Adrenal gland (tissue), 9 donors: ENCODE measurements at regions not wholly inside any gene's neighbourhood (a gene's known extent, or its start where the extent isn't known, plus 50 kb on each side); places are given as distances from the start of the nearest gene placed in this dataset.
A peak's percentile ranks its signal among the peaks of the same experiment; 100 is the strongest.

Experiments used
- DNase-seq, 7 donors: peaks; one replicate each; pipeline ENCODE4 v3.0.0-alpha.2; 2019 to 2020
- H3K27ac ChIP-seq, 5 donors: fragments of 200-600 bp; sonication (generic) in 4 of 5; 1 replicate in 3 of 5; 2 replicates in 2 of 5; pipeline versions ENCODE4 v1.5.1 to v1.8.0; 2016 to 2020; ENCODE audit warnings: mild to moderate bottlenecking in 1 of 5
- H3K27me3 ChIP-seq: fragments of 200-600 bp; 2 replicates; pipeline ENCODE4 v1.8.0; 2021
- H3K36me3 ChIP-seq, 2 donors: fragments of 200-600 bp; replicated peaks in 1 of 2; 1 replicate in 1 of 2; 2 replicates in 1 of 2; pipeline versions ENCODE4 v1.5.1 to v1.8.0; 2018 to 2022
- H3K4me1 ChIP-seq, 2 donors: fragments of 200-600 bp; replicated peaks in 1 of 2; 1 replicate in 1 of 2; 2 replicates in 1 of 2; pipeline versions ENCODE4 v1.5.1 to v1.8.0; 2018 to 2021
- H3K4me3 ChIP-seq, 4 donors: fragments of 200-600 bp; sonication (generic) in 3 of 4; one replicate each; pipeline ENCODE4 v1.5.1; 2016 to 2018
- H3K9me3 ChIP-seq, 3 donors: fragments of 200-600 bp; sonication (generic) in 1 of 3; replicated peaks in 1 of 3; 1 replicate in 2 of 3; 2 replicates in 1 of 3; pipeline versions ENCODE4 v1.5.1 to v1.8.0; 2016 to 2021
- POLR2A ChIP-seq, 2 donors: fragments of 450-650 bp; IDR thresholded peaks; one replicate each; pipeline ENCODE4 v1.6.1; 2017; ENCODE audit warnings: antibody characterized with exemption in 2 of 2, mild to moderate bottlenecking in 2 of 2, moderate library complexity in 1 of 2
- WGBS, 4 donors: extraction: QIAGEN DNeasy Blood & Tissue Kit in 2 of 4; methylation state at CpG; one replicate each; pipeline versions ENCODE4 v1.1.5 to v1.1.7; 2013 to 2017; 5-methylcytosine and 5-hydroxymethylcytosine counted together
- intact Hi-C, 2 donors: fragments of 100-400 bp; cut with DNase I; formaldehyde crosslinking; loops; one replicate each; pipeline versions ENCODE4 v1.14.1 to v1.15.0; 2022 to 2023
- TF ChIP-seq, protein P1 (sequence below), 6 experiments: fragments of 450-650 bp in 4 of 6; fragments of 200-600 bp in 2 of 6; sonication (generic) in 1 of 6; IDR thresholded peaks; 1 replicate in 5 of 6; 2 replicates in 1 of 6; pipeline versions ENCODE4 v1.5.1 to v1.8.0; 2016 to 2021; ENCODE audit warnings: antibody characterized with exemption in 6 of 6, mild to moderate bottlenecking in 2 of 6, moderate library complexity in 1 of 6
- donor health status: healthy with polysubstance abuse.
- donor health status: Bipolar disorder and iron deficiency.
- donor health status: DM: yes; HTN: yes; CAD: no.
- donor health status: DM: no; HTN: no; CAD: no.
- donor health status: DM: no; HTN: no; CAD: no.

DNA sequence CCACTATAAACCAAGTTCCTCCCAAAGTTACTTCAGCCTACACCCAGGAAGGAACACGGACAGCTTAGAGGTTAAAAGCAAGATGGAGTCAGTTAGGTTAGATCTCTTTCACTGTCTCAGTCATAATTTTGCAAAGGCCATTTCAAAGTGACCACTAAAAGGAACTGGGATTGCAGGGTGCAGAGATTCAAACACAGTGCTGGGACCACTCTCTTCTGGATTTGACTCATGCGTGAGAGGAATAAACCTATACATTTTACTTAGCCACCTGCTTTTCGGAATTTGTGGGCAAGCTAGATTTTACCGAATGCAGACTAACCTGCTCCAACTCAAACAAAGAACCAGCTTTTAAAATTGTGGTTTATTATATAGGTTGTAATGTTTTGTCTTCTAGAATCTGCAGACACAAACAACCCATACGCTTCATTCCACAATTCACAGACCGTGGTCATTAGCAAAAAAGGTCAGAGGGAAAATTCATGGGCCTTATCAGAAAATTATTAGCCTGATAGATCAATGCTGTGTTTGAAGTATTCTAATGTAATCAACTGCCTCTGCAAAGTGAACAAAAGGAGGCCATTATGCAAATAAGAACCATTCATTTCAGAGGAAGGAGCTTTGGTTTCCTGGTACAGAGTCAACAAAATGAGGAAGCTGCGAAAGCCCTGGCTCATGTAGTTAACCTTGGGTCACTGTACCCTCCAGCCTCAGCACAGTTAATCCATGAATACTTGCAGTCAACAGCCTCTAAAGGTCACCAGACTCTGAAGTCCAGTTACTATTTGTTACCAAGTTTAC is 342.7 kb upstream of the KLF6 start:
- WGBS, 4 donors, result 76 to 79% (median 77%) methylated on average over 7 of the region's 7 CpGs
- intact Hi-C loops, result no loop called here
- DNase-seq, result peak in 3 of 7 donors; percentile 28 to 51 (median 34)
- Histone ChIP-seq H3K36me3 (no peaks in the 10 kb centered on the region), H3K4me1 (peaks cover 0 to 14% of the 10 kb centered on the region in 2 donors), H3K9me3 (no peaks in the 10 kb centered on the region), H3K27ac (no peak overlapping the region), H3K4me3 (no peak overlapping the region), H3K27me3 (no peaks in the 10 kb centered on the region)
- TF ChIP-seq POLR2A (IDR thresholded peaks at IDR 0.05), result no peak
- TF ChIP-seq, protein P1, sequence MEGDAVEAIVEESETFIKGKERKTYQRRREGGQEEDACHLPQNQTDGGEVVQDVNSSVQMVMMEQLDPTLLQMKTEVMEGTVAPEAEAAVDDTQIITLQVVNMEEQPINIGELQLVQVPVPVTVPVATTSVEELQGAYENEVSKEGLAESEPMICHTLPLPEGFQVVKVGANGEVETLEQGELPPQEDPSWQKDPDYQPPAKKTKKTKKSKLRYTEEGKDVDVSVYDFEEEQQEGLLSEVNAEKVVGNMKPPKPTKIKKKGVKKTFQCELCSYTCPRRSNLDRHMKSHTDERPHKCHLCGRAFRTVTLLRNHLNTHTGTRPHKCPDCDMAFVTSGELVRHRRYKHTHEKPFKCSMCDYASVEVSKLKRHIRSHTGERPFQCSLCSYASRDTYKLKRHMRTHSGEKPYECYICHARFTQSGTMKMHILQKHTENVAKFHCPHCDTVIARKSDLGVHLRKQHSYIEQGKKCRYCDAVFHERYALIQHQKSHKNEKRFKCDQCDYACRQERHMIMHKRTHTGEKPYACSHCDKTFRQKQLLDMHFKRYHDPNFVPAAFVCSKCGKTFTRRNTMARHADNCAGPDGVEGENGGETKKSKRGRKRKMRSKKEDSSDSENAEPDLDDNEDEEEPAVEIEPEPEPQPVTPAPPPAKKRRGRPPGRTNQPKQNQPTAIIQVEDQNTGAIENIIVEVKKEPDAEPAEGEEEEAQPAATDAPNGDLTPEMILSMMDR (IDR thresholded peaks at IDR 0.05), result no peak

DNA sequence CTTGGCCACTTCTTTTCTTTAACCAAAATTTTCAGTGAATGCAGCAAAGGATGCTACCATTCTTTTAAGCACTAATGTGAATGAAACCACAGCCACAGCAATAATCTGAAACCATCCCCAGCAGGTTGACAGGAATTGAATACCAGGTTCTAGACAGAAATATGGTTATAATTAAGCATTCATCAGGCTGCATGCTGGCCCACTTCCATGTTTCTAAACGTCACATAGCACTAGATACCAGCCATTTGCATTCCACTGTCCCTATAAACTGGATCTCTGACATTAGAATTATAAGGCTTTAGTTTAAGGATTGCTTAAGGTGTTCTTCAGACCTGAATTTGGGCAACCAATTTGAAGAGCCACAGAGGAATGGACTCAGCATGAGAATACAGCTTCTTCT is 340.8 kb upstream of the KLF6 start:
- DNase-seq, result no peak
- Histone ChIP-seq H3K27ac (no peak overlapping the region), H3K4me3 (no peak overlapping the region), H3K4me1 (peaks cover 0 to 7% of the 10 kb centered on the region in 2 donors), H3K36me3 (no peaks in the 10 kb centered on the region), H3K9me3 (no peaks in the 10 kb centered on the region), H3K27me3 (no peaks in the 10 kb centered on the region)
- intact Hi-C loops, result no loop called here
- 60 to 79% (median 72%) methylated on average over 1 of the region's 1 CpG for WGBS, 4 donors
- TF ChIP-seq, protein P1 (IDR thresholded peaks at IDR 0.05), result no peak
- no peak for TF ChIP-seq POLR2A (IDR thresholded peaks at IDR 0.05)

DNA sequence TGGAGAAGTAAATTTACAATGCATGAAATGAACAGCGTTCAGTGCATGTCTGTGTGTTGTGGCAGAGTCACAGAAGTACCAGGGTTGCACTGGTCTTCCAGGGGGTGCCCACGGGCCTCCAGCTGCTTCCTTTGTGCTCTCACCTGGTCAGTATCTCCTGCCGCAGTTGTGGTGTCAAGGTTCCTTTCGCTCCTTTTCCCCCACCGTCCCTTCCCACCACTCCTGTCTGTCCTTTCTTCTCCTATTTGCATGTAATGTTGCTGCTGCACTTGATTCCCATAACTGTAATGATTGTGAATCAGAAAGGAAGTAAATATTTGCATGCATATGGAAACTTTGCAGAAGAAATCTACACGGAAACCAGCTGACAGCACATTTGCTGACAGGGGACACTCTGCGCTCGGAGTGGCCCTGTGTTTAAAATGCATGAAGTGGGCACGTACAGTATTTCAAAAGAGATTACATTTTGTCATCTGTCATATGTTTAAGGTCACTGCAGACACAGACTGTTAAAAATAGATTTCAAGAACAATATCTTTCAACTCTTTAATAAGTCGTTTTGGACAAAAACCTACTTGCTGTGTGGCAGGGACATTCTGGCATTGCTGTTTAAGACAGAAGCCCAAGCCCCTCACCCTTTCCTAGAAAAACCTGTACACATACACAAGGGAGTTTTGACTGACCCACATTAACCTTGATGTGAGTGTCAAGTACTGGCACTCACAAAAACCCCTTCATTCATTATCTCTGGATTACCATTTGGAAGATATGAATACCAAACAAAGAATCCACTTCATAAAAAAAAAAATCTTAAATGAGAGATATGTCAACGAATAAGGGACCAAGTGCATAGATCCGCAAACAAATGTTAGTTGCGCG is 336.7 kb upstream of the KLF6 start:
- Histone ChIP-seq H3K36me3 (no peaks in the 10 kb centered on the region), H3K9me3 (no peaks in the 10 kb centered on the region), H3K27me3 (no peaks in the 10 kb centered on the region), H3K4me1 (no peaks in the 10 kb centered on the region), H3K4me3 (no peak overlapping the region), H3K27ac (peak overlapping the region in 3 of 5 donors; percentile 8 to 62 (median 47))
- intact Hi-C loops, result no loop called here
- TF ChIP-seq POLR2A (IDR thresholded peaks at IDR 0.05), result no peak
- TF ChIP-seq, protein P1 (IDR thresholded peaks at IDR 0.05), result no peak
- WGBS, 4 donors, result 43 to 51% (median 46%) methylated on average over 14 of the region's 14 CpGs
- peak in 2 of 7 donors; percentile 32 to 47 for DNase-seq

DNA sequence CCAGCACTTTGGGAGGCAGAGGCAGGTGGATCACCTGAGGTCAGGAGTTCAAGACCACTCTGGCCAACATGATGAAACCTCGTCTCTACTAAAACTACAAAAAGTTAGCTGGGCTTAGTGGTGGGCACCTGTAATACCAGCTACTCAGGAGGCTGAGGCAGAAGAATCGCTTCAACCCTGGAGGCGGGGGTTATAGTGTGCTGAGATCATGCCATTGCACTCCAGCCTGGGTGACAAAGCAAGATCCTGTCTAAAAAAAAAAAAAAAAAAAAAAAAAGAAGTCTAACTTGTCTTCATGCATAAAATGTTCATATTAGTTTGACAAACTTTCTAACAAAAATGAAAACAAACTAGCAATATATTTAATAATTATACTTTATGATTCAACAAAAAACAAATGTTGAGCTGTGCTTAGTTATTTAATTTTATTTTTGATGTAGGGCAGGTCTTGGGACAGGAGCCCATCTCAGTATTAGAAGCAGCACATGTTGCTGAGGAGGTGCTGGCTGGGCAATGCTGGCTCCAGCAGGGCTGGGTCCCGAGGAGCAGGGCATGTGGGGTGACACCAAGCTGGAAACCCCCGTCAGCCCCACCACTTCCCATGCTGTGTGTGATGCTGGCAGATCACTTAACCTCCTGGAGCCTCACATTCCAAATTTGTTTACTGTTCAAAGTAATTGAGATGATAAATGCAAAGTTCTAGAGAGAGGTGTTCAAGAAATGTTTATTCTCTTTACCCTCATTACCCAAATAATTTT is 335.3 kb upstream of the KLF6 start:
- H3K36me3 ChIP-seq, result no peaks in the 10 kb centered on the region
- TF ChIP-seq, protein P1 (IDR thresholded peaks at IDR 0.05), result no peak
- TF ChIP-seq POLR2A (IDR thresholded peaks at IDR 0.05), result no peak
- H3K27ac ChIP-seq, result peak overlapping the region in 1 of 5 donors; percentile 47
- DNase-seq, result peak in 2 of 7 donors; percentile 21 to 48
- 73 to 83% (median 79%) methylated on average over 5 of the region's 5 CpGs for WGBS, 4 donors
- no peaks in the 10 kb centered on the region for H3K27me3 ChIP-seq
- intact Hi-C loops, result no loop called here
- H3K4me1 ChIP-seq, result no peaks in the 10 kb centered on the region
- no peaks in the 10 kb centered on the region for H3K9me3 ChIP-seq
- no peak overlapping the region for H3K4me3 ChIP-seq
